ENCODE measurements at regions not wholly inside any gene's neighbourhood (a gene's known extent, or its start where the extent isn't known, plus 50 kb on each side); places are given as distances from the start of the nearest gene placed in this dataset.

DNA sequence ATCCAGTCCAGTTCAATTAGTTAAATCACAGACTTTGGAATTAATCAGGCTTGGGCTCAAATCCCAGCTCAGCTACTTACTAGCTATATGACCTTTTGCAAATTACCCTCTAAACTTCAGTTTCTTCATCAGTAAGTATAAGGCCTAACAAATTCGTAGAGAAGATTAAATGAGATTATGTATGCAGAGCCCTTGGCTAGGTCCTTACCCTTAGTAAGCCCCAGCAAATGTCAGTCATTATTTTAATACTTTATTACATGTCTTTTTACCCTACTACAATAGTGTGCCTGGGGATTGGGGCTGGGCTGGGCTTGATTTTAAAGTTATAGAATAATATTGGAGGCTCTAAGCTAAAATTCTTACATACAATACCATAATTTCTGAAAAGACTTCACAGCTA, 326.1 kb upstream of the PREP start:
- ChIA-PET CTCF (interaction anchor here (1.9 to 5.4 kb wide), 2 partner anchors 297 to 494 kb away, joined by 5 to 24 read pairs; no protein-coding TSS in a partner anchor), POLR2A (no interaction called here)
- H3K27ac ChIP-seq (ENCODE audit: insufficient read depth, low read depth, low read length), result no peak overlapping the region
- H3K36me3 ChIP-seq (ENCODE audit: control insufficient read depth in 2 of 2, extremely low read depth in 1 of 2, insufficient read depth in 2 of 2, low read length in 2 of 2), result no peaks in the 10 kb centered on the region
- H3K27me3 ChIP-seq (ENCODE audit: control insufficient read depth in 2 of 2, insufficient read depth in 2 of 2, low read length in 2 of 2), result peaks cover 4% of the 10 kb centered on the region in 2 experiments
- DNase-seq (ENCODE audit: low read depth, low spot score) (no peak), FAIRE-seq (no peak)
- intact Hi-C loops (cut with micrococcal nuclease), result no loop called here
- H3K4me1 ChIP-seq (ENCODE audit: control insufficient read depth, extremely low read depth, insufficient read depth, low read length), result no peaks in the 10 kb centered on the region
- no peaks in the 10 kb centered on the region for H3K9me1 ChIP-seq (replicated peaks; ENCODE audit: control insufficient read depth, extremely low read depth, insufficient read depth, low read length)
- dilution Hi-C loops (cut with MboI; ENCODE audit: extremely low pct_ligation_motif_present, low sequenced_read_pairs), result no loop called here
- H3K9ac ChIP-seq (replicated peaks; ENCODE audit: extremely low read depth, insufficient read depth, low read length), result no peak overlapping the region
- no peaks in the 10 kb centered on the region for H3K79me2 ChIP-seq (ENCODE audit: control insufficient read depth, insufficient read depth, low read length)
- no TSS peak for BruUV-seq (replicated peaks)
- no peaks in the 10 kb centered on the region for H4K20me1 ChIP-seq (replicated peaks; ENCODE audit: control insufficient read depth, extremely low read depth, insufficient read depth, low read length)
- no peak overlapping the region for H2AFZ ChIP-seq (ENCODE audit: low read depth, low read length)
- no peak overlapping the region for H3K4me2 ChIP-seq (ENCODE audit: insufficient read depth, low read length)
- no peaks in the 10 kb centered on the region for H3K9me3 ChIP-seq (replicated peaks; ENCODE audit: control insufficient read depth, insufficient read depth, low read length)
- no peak overlapping the region for H3K4me3 ChIP-seq (replicated peaks in 1 of 3; ENCODE audit: insufficient read depth in 1 of 3, low read depth in 1 of 3, low read length in 3 of 3)
- TF ChIP-seq POLR2AphosphoS5 (IDR thresholded peaks at IDR 0.05; ENCODE audit: insufficient read depth, low read depth, low read length) (no peak), MYC (IDR thresholded peaks at IDR 0.05; ENCODE audit: low read depth, low read length) (no peak), FOS (IDR thresholded peaks at IDR 0.05; ENCODE audit: borderline replicate concordance, insufficient read depth, low read length) (no peak), POLR2A (IDR thresholded peaks at IDR 0.05; ENCODE audit: low read depth, low read length) (no peak), GATA2 (IDR thresholded peaks at IDR 0.05; ENCODE audit: insufficient read depth, insufficient read length, low read depth, low read length) (no peak), EZH2 (IDR thresholded peaks at IDR 0.05; ENCODE audit: borderline replicate concordance, low read depth, low read length, severe bottlenecking) (no peak), JUN (IDR thresholded peaks at IDR 0.05; ENCODE audit: borderline replicate concordance, insufficient read depth, insufficient read length, low read depth) (no peak), CTCF (IDR thresholded peaks at IDR 0.05; ENCODE audit: extremely low read depth in 1 of 2, insufficient read depth in 1 of 2, low read depth in 1 of 2, low read length in 2 of 2) (no peak)
- TF ChIP-seq, protein P1, sequence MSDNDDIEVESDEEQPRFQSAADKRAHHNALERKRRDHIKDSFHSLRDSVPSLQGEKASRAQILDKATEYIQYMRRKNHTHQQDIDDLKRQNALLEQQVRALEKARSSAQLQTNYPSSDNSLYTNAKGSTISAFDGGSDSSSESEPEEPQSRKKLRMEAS (IDR thresholded peaks at IDR 0.05; ENCODE audit: insufficient read depth, insufficient read length), result no peak
